ENCODE measurements at regions not wholly inside any gene's neighbourhood (a gene's known extent, or its start where the extent isn't known, plus 50 kb on each side); places are given as distances from the start of the nearest gene placed in this dataset.

- no peak for DNase-seq (ENCODE audit: low spot score)
Measured at GRCh38 chr5:74028406-74028805, 402.4 kb downstream of the ARHGEF28 start.

DNA sequence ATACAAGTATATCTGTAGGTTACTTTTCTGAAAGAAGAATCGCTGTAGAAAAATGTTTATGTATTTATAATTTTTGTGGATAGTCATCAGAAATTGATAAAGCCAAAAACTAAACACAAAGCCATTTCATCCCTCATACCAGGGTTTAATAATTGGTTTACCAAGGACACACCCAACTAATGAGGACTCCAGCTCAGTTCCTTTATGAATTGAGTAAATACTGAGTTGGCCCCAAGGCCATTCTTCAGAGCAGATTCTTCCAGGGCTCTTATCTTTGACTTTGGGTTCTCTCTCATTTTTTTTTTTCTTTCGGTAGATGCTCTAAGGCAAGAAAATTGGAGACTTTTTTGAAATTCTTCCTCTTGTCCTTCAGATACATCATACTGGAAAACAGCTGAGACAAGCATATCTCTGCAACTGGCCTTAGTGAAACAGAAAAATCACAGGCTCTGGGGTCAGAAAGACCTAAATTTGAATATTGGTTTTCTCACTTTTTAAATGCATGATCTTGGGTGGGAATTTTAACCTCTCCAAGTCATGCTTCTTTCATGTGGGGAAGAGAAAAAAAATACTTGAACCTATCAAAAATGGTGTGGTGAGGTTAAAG is 401.8 kb downstream of the ARHGEF28 start:
- no peak for DNase-seq (ENCODE audit: low spot score)
- TF ChIP-seq, protein P1, sequence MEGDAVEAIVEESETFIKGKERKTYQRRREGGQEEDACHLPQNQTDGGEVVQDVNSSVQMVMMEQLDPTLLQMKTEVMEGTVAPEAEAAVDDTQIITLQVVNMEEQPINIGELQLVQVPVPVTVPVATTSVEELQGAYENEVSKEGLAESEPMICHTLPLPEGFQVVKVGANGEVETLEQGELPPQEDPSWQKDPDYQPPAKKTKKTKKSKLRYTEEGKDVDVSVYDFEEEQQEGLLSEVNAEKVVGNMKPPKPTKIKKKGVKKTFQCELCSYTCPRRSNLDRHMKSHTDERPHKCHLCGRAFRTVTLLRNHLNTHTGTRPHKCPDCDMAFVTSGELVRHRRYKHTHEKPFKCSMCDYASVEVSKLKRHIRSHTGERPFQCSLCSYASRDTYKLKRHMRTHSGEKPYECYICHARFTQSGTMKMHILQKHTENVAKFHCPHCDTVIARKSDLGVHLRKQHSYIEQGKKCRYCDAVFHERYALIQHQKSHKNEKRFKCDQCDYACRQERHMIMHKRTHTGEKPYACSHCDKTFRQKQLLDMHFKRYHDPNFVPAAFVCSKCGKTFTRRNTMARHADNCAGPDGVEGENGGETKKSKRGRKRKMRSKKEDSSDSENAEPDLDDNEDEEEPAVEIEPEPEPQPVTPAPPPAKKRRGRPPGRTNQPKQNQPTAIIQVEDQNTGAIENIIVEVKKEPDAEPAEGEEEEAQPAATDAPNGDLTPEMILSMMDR (IDR thresholded peaks at IDR 0.05; ENCODE audit: extremely low read depth, missing control alignments), result no peak

More at GRCh38 chr5:74028406-74028805, 402.4 kb downstream of the ARHGEF28 start:
- TF ChIP-seq, protein P1 (IDR thresholded peaks at IDR 0.05; ENCODE audit: extremely low read depth, missing control alignments), result no peak

GRCh38 chr5:74026310-74026709 is 400.3 kb downstream of the ARHGEF28 start:
- no peak for DNase-seq (ENCODE audit: low spot score)
- TF ChIP-seq, protein P1 (IDR thresholded peaks at IDR 0.05; ENCODE audit: extremely low read depth, missing control alignments), result no peak

DNA sequence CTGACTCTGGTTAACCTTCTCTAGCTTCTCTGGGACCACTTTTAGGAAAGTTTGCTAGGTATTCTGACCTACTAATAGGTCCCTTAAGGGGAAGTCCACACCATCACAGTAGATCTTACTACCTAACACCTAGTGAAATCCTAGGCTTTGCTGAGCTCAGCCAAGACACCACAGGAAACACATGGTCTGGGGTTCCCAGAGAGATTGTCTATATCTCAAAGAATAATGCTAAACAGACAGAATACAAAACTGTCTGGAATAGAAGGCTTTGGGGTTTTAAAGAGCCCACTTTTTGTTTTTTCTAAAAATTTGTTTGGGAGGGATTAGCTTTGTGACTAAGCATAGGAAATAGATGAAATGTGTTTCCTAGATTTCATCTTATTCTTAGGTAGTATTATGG is 395.1 kb downstream of the ARHGEF28 start:
- DNase-seq (ENCODE audit: low spot score), result no peak
- TF ChIP-seq, protein P1 (IDR thresholded peaks at IDR 0.05; ENCODE audit: extremely low read depth, missing control alignments), result no peak

- TF ChIP-seq, protein P1 (IDR thresholded peaks at IDR 0.05; ENCODE audit: extremely low read depth, missing control alignments), result no peak
- no peak for DNase-seq (ENCODE audit: low spot score)
Measured at GRCh38 chr5:74020503-74020902, 394.5 kb downstream of the ARHGEF28 start.

- no peak for DNase-seq (ENCODE audit: low spot score)
- TF ChIP-seq, protein P1 (IDR thresholded peaks at IDR 0.05; ENCODE audit: extremely low read depth, missing control alignments), result no peak
Measured at GRCh38 chr5:74019923-74020322, 393.9 kb downstream of the ARHGEF28 start.

DNA sequence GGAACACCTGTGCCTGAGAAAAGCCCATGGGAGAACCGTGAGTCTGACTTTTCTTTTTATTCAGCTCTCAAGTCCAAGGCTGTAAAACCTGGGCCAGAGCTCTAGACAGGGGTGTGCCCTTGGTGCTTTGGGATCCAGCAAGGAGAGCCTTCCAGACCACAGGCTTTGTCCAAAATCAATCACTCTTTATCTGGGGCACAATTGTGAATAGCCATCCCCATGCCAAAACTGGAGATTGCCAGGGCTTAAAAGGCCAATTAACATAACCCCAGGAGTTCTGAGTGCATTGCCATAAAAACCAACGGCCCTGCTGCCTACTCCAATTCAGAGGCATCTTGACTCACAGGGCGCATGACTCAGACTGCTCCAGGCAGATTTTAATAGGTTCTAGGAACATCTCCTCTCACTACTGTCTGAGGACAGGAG is 391.8 kb downstream of the ARHGEF28 start:
- no peak for DNase-seq (ENCODE audit: low spot score)
- TF ChIP-seq, protein P1 (IDR thresholded peaks at IDR 0.05; ENCODE audit: extremely low read depth, missing control alignments), result no peak

Data from GM20000 (cell line).